Transverse colon (tissue), 4 donors: ENCODE measurements at regions not wholly inside any gene's neighbourhood (a gene's known extent, or its start where the extent isn't known, plus 50 kb on each side); places are given as distances from the start of the nearest gene placed in this dataset.

Experiments
- DNase-seq: peaks from one replicate; pipeline ENCODE4 v3.0.0-alpha.2; 2019
- H3K27ac ChIP-seq, 4 donors: fragments of 200-600 bp; sonication (generic); 2 replicates each; pipeline ENCODE4 v1.5.1; 2016 to 2018; ENCODE audit warnings: inconsistent platforms in 4 of 4
- H3K27me3 ChIP-seq: fragments of 200-600 bp; sonication (generic); 2 replicates; pipeline ENCODE4 v1.5.1; 2017; ENCODE audit warnings: inconsistent platforms
- H3K36me3 ChIP-seq, 4 donors: fragments of 200-600 bp; sonication (generic); 2 replicates each; pipeline ENCODE4 v1.5.1; 2017 to 2019; ENCODE audit warnings: inconsistent platforms in 4 of 4
- H3K4me1 ChIP-seq, 4 donors: fragments of 200-600 bp; sonication (generic); 2 replicates each; pipeline ENCODE4 v1.5.1; 2017 to 2020; ENCODE audit warnings: inconsistent platforms in 4 of 4
- H3K4me3 ChIP-seq, 4 donors: fragments of 200-600 bp; sonication (generic); 1 replicate in 1 of 4; 2 replicates in 3 of 4; pipeline versions ENCODE4 v1.5.1 to v1.6.1; 2017 to 2019; ENCODE audit warnings: inconsistent platforms in 4 of 4
- H3K9me3 ChIP-seq, 2 donors: fragments of 200-600 bp; sonication (generic); 2 replicates each; pipeline ENCODE4 v1.5.1; 2017 to 2019; ENCODE audit warnings: inconsistent platforms in 2 of 2
- EP300 ChIP-seq: sonication (generic); formaldehyde crosslinking; IDR thresholded peaks from one replicate; pipeline ENCODE4 v1.6.1; 2017; ENCODE audit warnings: antibody characterized with exemption, low read depth
- POLR2A ChIP-seq: fragments of 450-650 bp; IDR thresholded peaks from one replicate; pipeline ENCODE4 v1.6.1; 2016; ENCODE audit warnings: antibody characterized with exemption, mild to moderate bottlenecking, moderate library complexity
- POLR2AphosphoS5 ChIP-seq, 3 donors: sonication (generic); formaldehyde crosslinking; IDR thresholded peaks; one replicate each; pipeline ENCODE4 v1.6.1; 2016; ENCODE audit warnings: antibody characterized with exemption in 3 of 3
- WGBS, 2 donors: methylation state at CpG; one replicate each; pipeline ENCODE4 v1.1.5; 2018; ENCODE audit warnings: low coverage in 1 of 2; 5-methylcytosine and 5-hydroxymethylcytosine counted together
- in situ Hi-C, 4 donors: fragments of 200-750 bp; cut with MboI; loops; one replicate each; pipeline versions ENCODE4 v1.15.0 to v1.15.1; 2017; ENCODE audit warnings: low sequenced_read_pairs in 3 of 4, low pct_ligation_motif_present in 1 of 4, low pct_unique_long_range_greater_than_20kb in 1 of 4
- intact Hi-C: fragments of 100-400 bp; cut with DNase I; formaldehyde crosslinking; loops from one replicate; pipeline ENCODE4 v1.15.1; 2023; ENCODE audit warnings: low total_unique reads
- TF ChIP-seq, protein P1 (sequence below), 5 experiments: fragments of 200-600 bp in 3 of 5; fragments of 450-650 bp in 2 of 5; sonication (generic) in 3 of 5; IDR thresholded peaks; 1 replicate in 2 of 5; 2 replicates in 3 of 5; pipeline ENCODE4 v1.5.1; 2016 to 2017; ENCODE audit warnings: antibody characterized with exemption in 5 of 5, inconsistent platforms in 3 of 5, mild to moderate bottlenecking in 2 of 5, moderate library complexity in 1 of 5

DNA sequence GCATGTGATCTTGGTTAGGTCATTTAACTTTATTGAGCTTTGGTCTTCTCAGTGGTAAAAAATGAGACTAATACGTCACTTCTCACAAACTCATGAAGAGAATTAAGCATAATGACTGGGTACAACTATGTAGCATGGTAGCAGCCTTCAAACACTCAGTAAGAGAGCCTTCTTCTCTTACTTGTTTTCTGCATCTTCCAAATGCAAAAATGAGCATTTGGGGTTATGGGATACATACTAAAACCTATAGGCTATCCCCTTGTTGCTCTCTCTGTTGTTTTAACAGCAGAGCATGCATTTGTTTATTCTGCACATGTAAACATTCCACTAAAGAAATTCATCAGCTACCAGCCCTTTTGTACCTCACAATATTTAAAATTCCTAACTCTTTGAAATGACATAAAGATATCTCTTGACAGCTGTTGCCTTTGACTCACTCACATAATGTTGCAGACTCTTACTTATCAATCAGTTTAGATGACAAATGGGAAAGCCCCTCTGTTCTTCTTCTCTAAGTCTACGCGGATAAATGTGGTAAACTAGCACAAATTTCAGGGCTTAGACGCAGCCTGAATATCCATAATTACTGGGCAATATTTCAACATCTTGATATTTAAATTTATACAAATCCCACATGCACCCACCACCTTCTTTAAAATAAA, 327.3 kb upstream of the SATB1 start:
- WGBS, 2 donors: 88 to 91% methylated on average over 3 to 4 of the region's 4 CpGs
- no peak overlapping the region for H3K27ac ChIP-seq
- no peaks in the 10 kb centered on the region for H3K9me3 ChIP-seq
- DNase-seq: no peak
- peaks cover 0 to 15% (median 1%) of the 10 kb centered on the region in 4 donors for H3K4me1 ChIP-seq
- in situ Hi-C loops (loop anchor here in 2 of 4 donors (25.0 kb wide), 1 partner anchor 190 kb away; no protein-coding TSS in a partner anchor), intact Hi-C loops (no loop called here)
- no peaks in the 10 kb centered on the region for H3K36me3 ChIP-seq
- no peak for TF ChIP-seq POLR2AphosphoS5 (IDR thresholded peaks at IDR 0.05)
- no peak for TF ChIP-seq EP300
- TF ChIP-seq POLR2A: no peak
- TF ChIP-seq, protein P1, sequence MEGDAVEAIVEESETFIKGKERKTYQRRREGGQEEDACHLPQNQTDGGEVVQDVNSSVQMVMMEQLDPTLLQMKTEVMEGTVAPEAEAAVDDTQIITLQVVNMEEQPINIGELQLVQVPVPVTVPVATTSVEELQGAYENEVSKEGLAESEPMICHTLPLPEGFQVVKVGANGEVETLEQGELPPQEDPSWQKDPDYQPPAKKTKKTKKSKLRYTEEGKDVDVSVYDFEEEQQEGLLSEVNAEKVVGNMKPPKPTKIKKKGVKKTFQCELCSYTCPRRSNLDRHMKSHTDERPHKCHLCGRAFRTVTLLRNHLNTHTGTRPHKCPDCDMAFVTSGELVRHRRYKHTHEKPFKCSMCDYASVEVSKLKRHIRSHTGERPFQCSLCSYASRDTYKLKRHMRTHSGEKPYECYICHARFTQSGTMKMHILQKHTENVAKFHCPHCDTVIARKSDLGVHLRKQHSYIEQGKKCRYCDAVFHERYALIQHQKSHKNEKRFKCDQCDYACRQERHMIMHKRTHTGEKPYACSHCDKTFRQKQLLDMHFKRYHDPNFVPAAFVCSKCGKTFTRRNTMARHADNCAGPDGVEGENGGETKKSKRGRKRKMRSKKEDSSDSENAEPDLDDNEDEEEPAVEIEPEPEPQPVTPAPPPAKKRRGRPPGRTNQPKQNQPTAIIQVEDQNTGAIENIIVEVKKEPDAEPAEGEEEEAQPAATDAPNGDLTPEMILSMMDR (IDR thresholded peaks at IDR 0.05): no peak
- no peak overlapping the region for H3K4me3 ChIP-seq
- H3K27me3 ChIP-seq: no peaks in the 10 kb centered on the region

DNA sequence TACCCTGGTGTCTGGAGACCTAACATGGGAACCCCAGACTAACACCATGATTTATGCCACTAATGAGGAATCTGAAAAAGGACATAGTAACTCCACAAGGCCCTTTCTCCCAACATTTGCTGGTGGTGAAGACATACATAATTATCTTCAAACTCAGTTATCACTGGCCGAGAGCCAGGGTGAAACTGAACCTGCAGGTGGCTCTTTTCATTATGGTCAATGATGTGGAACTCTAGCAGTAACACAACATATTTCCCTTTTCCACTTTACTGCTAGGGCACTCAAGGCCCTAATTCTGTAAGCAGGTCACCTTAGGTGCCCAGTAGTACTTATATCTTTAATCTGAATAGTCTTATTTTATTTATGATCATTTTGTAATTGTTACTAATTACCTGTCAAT, 326.4 kb upstream of the SATB1 start:
- no peaks in the 10 kb centered on the region for H3K9me3 ChIP-seq
- H3K36me3 ChIP-seq: no peaks in the 10 kb centered on the region
- no peaks in the 10 kb centered on the region for H3K27me3 ChIP-seq
- intact Hi-C loops (no loop called here), in situ Hi-C loops (loop anchor here in 2 of 4 donors (25.0 kb wide), 1 partner anchor 189 kb away; no protein-coding TSS in a partner anchor)
- WGBS, 2 donors: 71 to 73% methylated on average over 1 of the region's 1 CpG
- TF ChIP-seq EP300 (no peak), POLR2AphosphoS5 (IDR thresholded peaks at IDR 0.05) (no peak), POLR2A (no peak)
- TF ChIP-seq, protein P1 (IDR thresholded peaks at IDR 0.05): no peak
- DNase-seq: no peak
- H3K4me1 ChIP-seq: peaks cover 0 to 9% (median 2%) of the 10 kb centered on the region in 4 donors
- no peak overlapping the region for H3K4me3 ChIP-seq
- H3K27ac ChIP-seq: no peak overlapping the region

DNA sequence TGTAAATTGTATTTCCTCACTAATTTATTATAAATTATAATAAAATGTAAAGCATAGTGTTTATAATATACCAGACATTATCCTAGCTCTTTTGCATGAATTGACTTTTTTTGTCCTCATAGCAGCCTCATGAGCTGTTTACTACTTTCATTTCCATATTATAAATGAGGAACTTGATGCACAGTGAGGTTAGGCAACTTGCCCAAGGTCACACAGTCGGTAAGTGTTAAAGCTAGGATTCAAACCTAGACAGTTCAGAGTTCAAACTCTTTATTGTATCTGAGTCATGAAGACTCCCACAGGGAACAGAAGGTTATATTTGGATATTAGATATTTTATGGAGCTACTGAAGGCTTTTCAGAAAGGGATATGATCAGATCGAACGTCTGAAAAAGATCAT, 322.2 kb upstream of the SATB1 start:
- peak; percentile 34 for DNase-seq
- Histone ChIP-seq H3K9me3 (no peaks in the 10 kb centered on the region), H3K4me3 (no peak overlapping the region), H3K36me3 (no peaks in the 10 kb centered on the region), H3K27me3 (no peaks in the 10 kb centered on the region), H3K4me1 (peaks cover 0 to 5% (median 2%) of the 10 kb centered on the region in 4 donors), H3K27ac (no peak overlapping the region)
- intact Hi-C loops: no loop called here
- 37 to 45% methylated on average over 3 of the region's 3 CpGs for WGBS, 2 donors
- TF ChIP-seq, protein P1 (IDR thresholded peaks at IDR 0.05): no peak
- TF ChIP-seq EP300: no peak
- in situ Hi-C loops: no loop called here

DNA sequence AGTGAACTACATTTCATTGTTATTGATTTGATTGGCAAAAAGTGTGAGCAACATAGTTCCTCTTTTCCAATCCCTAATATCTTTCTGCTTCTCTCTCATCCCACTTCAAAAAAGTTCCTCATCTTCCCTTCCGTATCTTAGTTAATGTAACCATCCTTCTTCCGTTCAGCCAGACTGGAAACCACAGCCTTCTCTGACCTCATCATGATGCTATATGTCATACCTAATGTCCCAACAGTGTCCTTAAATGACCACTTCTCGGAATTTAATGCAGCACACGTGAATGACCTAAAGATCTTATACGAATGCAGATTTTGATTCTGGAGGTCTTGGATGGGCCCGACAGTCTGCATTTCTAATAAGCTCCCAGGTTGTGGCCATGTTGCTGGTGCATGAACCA, 320.3 kb upstream of the SATB1 start:
- WGBS, 2 donors: 81 to 87% methylated on average over 5 to 6 of the region's 6 CpGs
- H3K36me3 ChIP-seq: no peaks in the 10 kb centered on the region
- no peak overlapping the region for H3K4me3 ChIP-seq
- in situ Hi-C loops: no loop called here
- H3K27me3 ChIP-seq: no peaks in the 10 kb centered on the region
- TF ChIP-seq POLR2A (no peak), POLR2AphosphoS5 (IDR thresholded peaks at IDR 0.05) (no peak), EP300 (peak; percentile 22)
- TF ChIP-seq, protein P1 (IDR thresholded peaks at IDR 0.05): no peak
- H3K9me3 ChIP-seq: no peaks in the 10 kb centered on the region
- H3K4me1 ChIP-seq: peaks cover 0 to 5% (median 2%) of the 10 kb centered on the region in 4 donors
- no peak overlapping the region for H3K27ac ChIP-seq
- DNase-seq: no peak
- intact Hi-C loops: no loop called here
